ENCODE measurements at regions not wholly inside any gene's neighbourhood (a gene's known extent, or its start where the extent isn't known, plus 50 kb on each side); places are given as distances from the start of the nearest gene placed in this dataset.

GRCh38 chr4:165709516-165709915 is 163.5 kb upstream of the TLL1 start:
- H3K27me3 ChIP-seq (ENCODE audit: insufficient read depth, low read length): no peaks in the 10 kb centered on the region
- ATAC-seq (no peak), DNase-seq (ENCODE audit: low read depth, low spot score) (no peak)
- 0 out of 2 replicates have a peak, but pooled peaks cover 8% of the 10 kb centered on the region for H3K9me2 ChIP-seq (ENCODE audit: insufficient read depth)
- BruUV-seq (replicated peaks): no TSS peak
- ChIA-PET POLR2A (no interaction called here), RAD21 (ENCODE audit: low non-redundant PET in 1 of 2, low total read pairs in 2 of 2, uncharacterized antibody in 2 of 2, unreplicated experiment in 2 of 2) (no interaction called here), CTCF (no interaction called here)
- H3K36me3 ChIP-seq (ENCODE audit: control insufficient read depth in 1 of 2, insufficient read depth in 2 of 2, low read length in 2 of 2): no peaks in the 10 kb centered on the region
- no peak overlapping the region for H3K4me2 ChIP-seq (ENCODE audit: low read length)
- no peaks in the 10 kb centered on the region for H3K79me2 ChIP-seq (ENCODE audit: insufficient read depth, low read length)
- H3K27ac ChIP-seq (ENCODE audit: low read depth, low read length): no peak overlapping the region
- no peak overlapping the region for H2AFZ ChIP-seq (ENCODE audit: low read depth, low read length, poor library complexity, severe bottlenecking)
- no peak for TF ChIP-seq JUND (IDR thresholded peaks at IDR 0.05)
- TF ChIP-seq EZH2phosphoT487 (IDR thresholded peaks at IDR 0.05; ENCODE audit: borderline replicate concordance): no peak
- no peak for TF ChIP-seq ZNF274 (IDR thresholded peaks at IDR 0.05; ENCODE audit: low read depth, low read length)
- no peak for TF ChIP-seq YY1 (IDR thresholded peaks at IDR 0.05; ENCODE audit: extremely low read depth, insufficient replicate concordance, low read depth, low read length)
- TF ChIP-seq ZBTB33 (IDR thresholded peaks at IDR 0.05; ENCODE audit: extremely low read depth, insufficient replicate concordance, low read length): no peak
- TF ChIP-seq REST (IDR thresholded peaks at IDR 0.05; ENCODE audit: low read depth): no peak
- H3K4me3 ChIP-seq (replicated peaks in 1 of 2; ENCODE audit: low read depth in 1 of 2, low read length in 2 of 2): no peak overlapping the region
- H3K9me3 ChIP-seq (ENCODE audit: control insufficient read depth in 1 of 2, insufficient read depth in 1 of 2, low read depth in 1 of 2, low read length in 2 of 2): no peaks in the 10 kb centered on the region
- intact Hi-C loops (cut with micrococcal nuclease): no loop called here
- peaks cover 4 to 8% of the 10 kb centered on the region in 2 experiments; a peak in 2 of 4 replicates for H3K4me1 ChIP-seq (ENCODE audit: control insufficient read depth in 1 of 2, insufficient read depth in 2 of 2, low read length in 2 of 2)
- no peaks in the 10 kb centered on the region for H4K20me1 ChIP-seq (ENCODE audit: insufficient read depth)
- no peak overlapping the region for H3K9ac ChIP-seq (ENCODE audit: low read length)
